ENCODE measurements at regions not wholly inside any gene's neighbourhood (a gene's known extent, or its start where the extent isn't known, plus 50 kb on each side); places are given as distances from the start of the nearest gene placed in this dataset.

DNA sequence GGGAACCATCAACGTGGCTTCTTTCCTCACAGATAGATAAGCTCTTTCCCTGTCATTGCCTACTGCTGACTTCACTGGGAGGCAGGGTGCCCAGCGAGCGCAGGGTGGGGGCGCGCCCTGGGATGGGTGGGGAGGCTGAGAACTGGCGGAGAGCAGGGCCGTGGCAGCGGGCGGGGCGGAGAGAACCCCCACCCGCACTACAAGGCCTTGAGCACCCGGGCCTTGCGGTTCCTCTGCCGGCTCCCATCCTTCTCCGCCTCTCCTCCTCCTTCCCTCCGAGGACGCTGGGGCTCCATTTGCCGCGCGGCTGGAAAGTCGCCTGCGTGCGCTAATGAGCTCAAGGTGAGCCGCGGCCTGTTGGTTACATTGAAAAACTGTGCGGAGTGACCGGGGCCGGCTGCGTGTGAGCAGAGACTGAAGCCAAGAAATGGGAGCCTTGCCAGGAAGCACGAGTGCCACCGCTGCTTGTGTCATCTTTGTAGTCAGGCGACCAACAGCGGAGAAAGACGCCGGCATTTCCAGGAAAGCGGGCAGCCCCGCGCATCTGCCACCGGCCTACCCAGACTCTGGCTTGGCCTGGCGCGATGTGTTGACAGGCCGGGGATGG lies 963.5 kb upstream of the SLC35B3 start:
- no peak for ATAC-seq
- DNase-seq: no peak
- H3K9me3 Mint-ChIP-seq: peaks cover 8 to 13% of the 10 kb centered on the region in 2 donors
- H3K4me3 Mint-ChIP-seq: no peak overlapping the region
- no peaks in the 10 kb centered on the region for H3K4me1 Mint-ChIP-seq
- no peaks in the 10 kb centered on the region for H3K27me3 Mint-ChIP-seq
- H3K27ac Mint-ChIP-seq: no peak overlapping the region

GRCh38 chr6:9398071-9398766 lies 962.9 kb upstream of the SLC35B3 start:
- Mint-ChIP-seq H3K4me1 (no peaks in the 10 kb centered on the region), H3K4me3 (no peak overlapping the region), H3K27ac (no peak overlapping the region), H3K27me3 (no peaks in the 10 kb centered on the region), H3K9me3 (peaks cover 8 to 13% of the 10 kb centered on the region in 2 donors)
- ATAC-seq (no peak), DNase-seq (no peak)

GRCh38 chr6:9388596-9388995 lies 953.3 kb upstream of the SLC35B3 start:
- H3K4me1 Mint-ChIP-seq: no peaks in the 10 kb centered on the region
- H3K4me3 Mint-ChIP-seq: no peak overlapping the region
- H3K27me3 Mint-ChIP-seq: no peaks in the 10 kb centered on the region
- ATAC-seq (no peak), DNase-seq (no peak)
- no peaks in the 10 kb centered on the region for H3K9me3 Mint-ChIP-seq
- no peak overlapping the region for H3K27ac Mint-ChIP-seq

- ATAC-seq: no peak
- H3K4me1 Mint-ChIP-seq: no peaks in the 10 kb centered on the region
- no peaks in the 10 kb centered on the region for H3K27me3 Mint-ChIP-seq
- no peak for DNase-seq
- no peak overlapping the region for H3K27ac Mint-ChIP-seq
- no peak overlapping the region for H3K4me3 Mint-ChIP-seq
- H3K9me3 Mint-ChIP-seq: no peaks in the 10 kb centered on the region
These were observed 945.2 kb upstream of the SLC35B3 start for GRCh38 chr6:9380568-9380967.

DNA sequence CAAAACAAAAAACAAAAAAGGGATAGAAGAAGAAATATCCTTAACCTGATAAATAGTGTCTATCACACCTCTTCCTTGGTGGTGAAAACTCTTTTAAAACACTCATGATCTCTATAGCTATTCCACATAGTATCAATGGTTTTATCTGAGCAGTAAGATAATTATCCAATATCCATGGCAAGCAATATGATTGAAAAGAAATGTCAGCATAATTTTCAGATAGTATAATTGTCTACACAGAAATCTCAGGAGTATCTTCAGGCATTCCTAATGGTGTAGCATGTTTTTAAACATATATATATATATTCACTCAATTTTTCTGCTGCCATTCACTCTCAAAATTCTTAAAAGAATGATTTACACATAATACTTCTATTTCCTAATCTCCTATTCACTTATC lies 938.0 kb upstream of the SLC35B3 start:
- Mint-ChIP-seq H3K4me1 (no peaks in the 10 kb centered on the region), H3K27me3 (no peaks in the 10 kb centered on the region), H3K9me3 (peaks cover 0 to 6% of the 10 kb centered on the region in 2 donors), H3K27ac (no peak overlapping the region), H3K4me3 (no peak overlapping the region)
- ATAC-seq (no peak), DNase-seq (no peak)

DNA sequence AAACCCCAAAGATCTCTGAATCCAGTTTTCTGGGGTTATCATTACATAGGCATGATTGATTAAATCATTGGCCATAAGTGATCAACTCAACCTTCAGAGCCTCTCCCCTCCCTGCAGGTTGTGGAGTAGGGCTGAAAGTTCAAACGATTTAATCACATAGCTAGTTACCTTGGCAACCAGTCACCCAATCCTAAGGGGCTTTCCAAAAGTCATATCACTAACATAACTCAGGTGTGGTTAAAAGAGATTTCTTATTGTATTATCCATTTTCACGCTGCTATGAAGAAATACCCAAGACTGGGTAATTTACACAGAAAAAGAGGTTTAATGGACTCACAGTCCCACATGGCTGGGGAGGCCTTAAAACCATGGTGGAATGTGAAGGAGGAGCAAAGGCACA lies 935.1 kb upstream of the SLC35B3 start:
- H3K4me1 Mint-ChIP-seq: no peaks in the 10 kb centered on the region
- H3K27ac Mint-ChIP-seq: no peak overlapping the region
- no peak for DNase-seq
- ATAC-seq: no peak
- no peaks in the 10 kb centered on the region for H3K27me3 Mint-ChIP-seq
- H3K4me3 Mint-ChIP-seq: no peak overlapping the region
- peaks cover 4 to 6% of the 10 kb centered on the region in 2 donors for H3K9me3 Mint-ChIP-seq

GRCh38 chr6:9365378-9365777 lies 930.0 kb upstream of the SLC35B3 start:
- H3K27ac Mint-ChIP-seq: no peak overlapping the region
- DNase-seq (no peak), ATAC-seq (no peak)
- no peaks in the 10 kb centered on the region for H3K4me1 Mint-ChIP-seq
- H3K4me3 Mint-ChIP-seq: no peak overlapping the region
- H3K27me3 Mint-ChIP-seq: no peaks in the 10 kb centered on the region
- peaks cover 4 to 6% of the 10 kb centered on the region in 2 donors for H3K9me3 Mint-ChIP-seq

DNA sequence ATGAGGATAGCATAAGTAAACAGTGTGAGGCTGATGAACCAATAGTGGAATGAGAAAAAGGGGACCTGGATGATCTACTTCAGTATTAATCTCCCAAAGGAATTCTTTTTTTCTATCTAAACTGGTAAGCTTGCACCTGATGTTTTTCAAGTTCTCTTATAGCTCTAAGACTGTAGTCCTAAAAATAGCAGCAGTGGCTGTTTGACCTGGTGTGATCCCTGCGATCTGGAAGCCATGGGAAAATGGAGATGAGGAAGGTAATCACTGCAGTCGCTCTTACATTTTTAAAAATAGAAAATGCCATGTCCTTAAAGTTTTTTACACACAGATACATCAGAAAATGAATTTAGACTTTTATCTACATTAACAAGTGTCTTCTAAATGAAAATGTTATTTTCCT lies 926.4 kb upstream of the SLC35B3 start:
- Mint-ChIP-seq H3K4me1 (no peaks in the 10 kb centered on the region), H3K27me3 (no peaks in the 10 kb centered on the region), H3K27ac (no peak overlapping the region), H3K9me3 (peaks cover 10 to 11% of the 10 kb centered on the region in 2 donors), H3K4me3 (no peak overlapping the region)
- no peak for DNase-seq
- no peak for ATAC-seq

GRCh38 chr6:9360881-9361280 lies 925.5 kb upstream of the SLC35B3 start:
- Mint-ChIP-seq H3K4me1 (no peaks in the 10 kb centered on the region), H3K27me3 (no peaks in the 10 kb centered on the region), H3K9me3 (peaks cover 6 to 20% of the 10 kb centered on the region in 2 donors), H3K27ac (no peak overlapping the region), H3K4me3 (no peak overlapping the region)
- DNase-seq (no peak), ATAC-seq (no peak)

DNA sequence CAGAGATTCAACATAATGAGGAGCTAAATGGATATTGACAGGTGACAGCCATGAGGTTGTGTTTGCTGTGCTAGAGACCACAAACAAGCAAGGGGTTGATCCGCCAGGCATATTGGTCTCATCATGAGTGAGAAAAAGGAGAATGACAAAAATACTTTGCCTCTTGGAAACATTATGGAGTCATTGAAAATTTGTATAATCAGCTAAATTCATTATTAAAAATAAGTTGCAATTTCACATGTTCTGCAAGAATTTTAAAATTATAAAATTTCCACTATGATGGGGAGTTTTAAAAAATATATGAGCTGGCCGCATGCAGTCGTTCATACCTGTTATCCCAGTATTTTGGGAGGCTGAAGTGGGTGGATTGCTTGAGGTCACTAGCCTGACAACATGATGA lies 912.3 kb upstream of the SLC35B3 start:
- Mint-ChIP-seq H3K27ac (peak overlapping the region in 1 of 2 donors; percentile 34), H3K9me3 (peaks cover 0 to 23% of the 10 kb centered on the region in 2 donors), H3K4me1 (no peaks in the 10 kb centered on the region), H3K27me3 (no peaks in the 10 kb centered on the region), H3K4me3 (no peak overlapping the region)
- DNase-seq (no peak), ATAC-seq (no peak)

GRCh38 chr6:9346923-9347322 lies 911.6 kb upstream of the SLC35B3 start:
- no peaks in the 10 kb centered on the region for H3K4me1 Mint-ChIP-seq
- H3K4me3 Mint-ChIP-seq: no peak overlapping the region
- no peaks in the 10 kb centered on the region for H3K27me3 Mint-ChIP-seq
- no peak for DNase-seq
- ATAC-seq: no peak
- no peak overlapping the region for H3K27ac Mint-ChIP-seq
- H3K9me3 Mint-ChIP-seq: peaks cover 0 to 23% of the 10 kb centered on the region in 2 donors

GRCh38 chr6:9335431-9335830 lies 900.1 kb upstream of the SLC35B3 start:
- H3K9me3 Mint-ChIP-seq: peaks cover 4 to 6% of the 10 kb centered on the region in 2 donors
- no peak overlapping the region for H3K27ac Mint-ChIP-seq
- no peaks in the 10 kb centered on the region for H3K27me3 Mint-ChIP-seq
- no peak for DNase-seq
- H3K4me1 Mint-ChIP-seq: no peaks in the 10 kb centered on the region
- no peak for ATAC-seq
- H3K4me3 Mint-ChIP-seq: no peak overlapping the region

DNA sequence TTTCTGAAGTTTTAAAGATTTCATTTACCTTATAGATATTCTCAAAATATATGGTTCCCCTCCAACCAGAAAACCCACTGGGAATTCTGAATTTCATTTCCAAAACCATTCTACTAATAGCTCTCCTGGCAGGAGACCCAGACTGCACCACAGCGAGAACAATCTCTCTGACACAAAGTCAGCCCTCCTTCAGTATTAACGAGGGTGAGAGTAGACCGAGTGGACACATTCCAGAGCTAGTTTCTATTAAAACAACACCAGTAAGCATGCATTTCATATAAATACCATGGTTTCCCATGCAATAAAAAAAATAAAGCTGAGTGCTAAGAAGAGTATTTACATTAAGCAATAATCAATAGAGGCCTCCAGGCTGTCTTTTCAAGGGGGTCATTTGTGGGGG lies 899.6 kb upstream of the SLC35B3 start:
- DNase-seq (no peak), ATAC-seq (no peak)
- no peak overlapping the region for H3K27ac Mint-ChIP-seq
- no peak overlapping the region for H3K4me3 Mint-ChIP-seq
- no peaks in the 10 kb centered on the region for H3K27me3 Mint-ChIP-seq
- peaks cover 4 to 6% of the 10 kb centered on the region in 2 donors for H3K9me3 Mint-ChIP-seq
- no peaks in the 10 kb centered on the region for H3K4me1 Mint-ChIP-seq

DNA sequence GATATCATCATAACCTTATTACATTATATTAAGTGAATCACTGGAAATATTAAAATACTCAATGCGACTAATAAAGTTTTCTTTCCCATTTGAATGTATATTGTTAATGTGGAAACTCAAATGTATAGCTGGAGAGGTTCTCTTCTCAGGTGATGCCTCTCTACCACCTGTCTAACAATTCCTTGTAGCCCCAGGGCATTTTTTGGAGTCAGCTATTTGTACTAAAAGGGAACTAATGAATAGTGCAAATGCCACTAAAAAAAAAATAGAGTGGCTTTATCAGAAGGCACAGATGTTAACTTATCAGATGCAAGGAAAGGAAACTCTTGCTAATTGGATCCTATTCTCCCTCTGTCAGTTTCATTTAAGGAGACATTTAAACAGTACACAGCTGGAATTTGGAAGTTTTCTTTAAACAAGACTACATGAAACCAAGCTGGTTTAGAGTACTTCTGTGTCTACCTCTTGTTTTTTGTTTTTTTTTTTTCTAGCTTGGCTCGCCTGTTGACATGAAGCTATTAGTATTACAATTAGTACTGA lies 897.0 kb upstream of the SLC35B3 start:
- Mint-ChIP-seq H3K4me1 (no peaks in the 10 kb centered on the region), H3K27me3 (no peaks in the 10 kb centered on the region), H3K9me3 (peaks cover 7 to 14% of the 10 kb centered on the region in 2 donors), H3K4me3 (no peak overlapping the region), H3K27ac (no peak overlapping the region)
- no peak for ATAC-seq
- no peak for DNase-seq

GRCh38 chr6:9316831-9317230 lies 881.5 kb upstream of the SLC35B3 start:
- H3K4me3 Mint-ChIP-seq: no peak overlapping the region

DNA sequence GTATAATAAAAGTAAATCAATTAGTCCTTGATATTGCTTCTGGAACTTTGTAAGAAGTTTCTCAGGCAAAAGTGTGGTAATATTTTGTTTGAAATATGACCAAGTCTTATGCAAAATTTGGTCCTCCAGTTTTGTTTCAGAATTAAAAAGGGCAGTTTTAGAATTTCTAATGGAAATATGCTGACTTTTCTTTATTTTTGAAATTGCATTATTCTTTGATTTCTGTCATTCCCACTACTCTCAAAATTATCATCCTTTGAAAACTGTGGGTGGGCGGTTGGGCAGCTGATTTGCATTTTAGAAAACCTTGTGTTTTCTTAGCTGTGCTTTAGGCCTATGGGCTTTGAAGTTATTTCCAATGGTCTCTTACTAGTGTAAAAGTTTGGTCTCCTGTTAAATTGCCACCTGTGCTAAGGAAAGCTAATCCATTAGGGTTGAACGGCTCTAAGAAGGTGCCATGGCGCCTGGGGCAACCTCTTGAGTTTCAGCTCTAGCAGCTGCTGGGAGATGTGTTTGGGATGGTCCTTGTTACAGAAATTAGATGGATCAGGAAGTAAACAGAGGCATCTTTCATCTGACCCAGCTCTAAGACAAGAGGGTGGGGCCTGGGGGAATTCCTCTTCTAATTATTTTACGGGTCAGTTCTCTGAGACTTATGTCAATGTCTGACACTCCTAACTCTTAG lies 880.8 kb upstream of the SLC35B3 start:
- Mint-ChIP-seq H3K9me3 (no peaks in the 10 kb centered on the region), H3K4me1 (no peaks in the 10 kb centered on the region), H3K27me3 (no peaks in the 10 kb centered on the region), H3K27ac (no peak overlapping the region), H3K4me3 (no peak overlapping the region)
- no peak for DNase-seq
- ATAC-seq: no peak

More at GRCh38 chr6:9316831-9317230, 881.5 kb upstream of the SLC35B3 start:
- Mint-ChIP-seq H3K27ac (no peak overlapping the region), H3K4me1 (no peaks in the 10 kb centered on the region), H3K27me3 (no peaks in the 10 kb centered on the region), H3K9me3 (no peaks in the 10 kb centered on the region)
- DNase-seq (no peak), ATAC-seq (no peak)

Measured in stimulated activated naive CD8-positive, alpha-beta T cell treated with anti-CD3 and anti-CD28 coated beads, Interleukin-15, amount 100 ng/mL, for 72 hours (primary cell).